DOHH2 (cell line): ENCODE measurements at regions not wholly inside any gene's neighbourhood (a gene's known extent, or its start where the extent isn't known, plus 50 kb on each side); places are given as distances from the start of the nearest gene placed in this dataset.

Experiments
- H3F3A ChIP-seq: fragments of 200-600 bp; sonication (generic), shearing (Covaris generic); 2 replicates; pipeline ENCODE4 v1.6.0; 2016; ENCODE audit warnings: antibody characterized with exemption, mild to moderate bottlenecking; ENCODE audit not compliant: control insufficient read depth, insufficient read depth
- H3K27ac ChIP-seq: fragments of 200-600 bp; sonication (generic); 2 replicates; pipeline ENCODE4 v1.5.1; 2014; ENCODE audit warnings: low read depth, mild to moderate bottlenecking, low read length, moderate library complexity
- H3K27me3 ChIP-seq: fragments of 200-600 bp; sonication (generic); 2 replicates; pipeline ENCODE4 v1.6.1; 2014; ENCODE audit warnings: mild to moderate bottlenecking, low read length, mixed read lengths; ENCODE audit not compliant: control insufficient read depth
- H3K36me3 ChIP-seq: fragments of 200-600 bp; sonication (generic); 2 replicates; pipeline ENCODE4 v1.6.1; 2014; ENCODE audit warnings: mild to moderate bottlenecking, low read length, moderate library complexity, mixed read lengths; ENCODE audit not compliant: control insufficient read depth
- H3K4me1 ChIP-seq: fragments of 200-600 bp; sonication (generic); 2 replicates; pipeline ENCODE4 v1.6.1; 2014; ENCODE audit warnings: mild to moderate bottlenecking, low read length, mixed read lengths; ENCODE audit not compliant: control insufficient read depth
- H3K4me2 ChIP-seq: fragments of 200-600 bp; sonication (generic); 2 replicates; pipeline ENCODE4 v1.6.0; 2014; ENCODE audit warnings: mild to moderate bottlenecking, low read length, moderate library complexity
- H3K4me3 ChIP-seq: fragments of 200-600 bp; sonication (generic); 2 replicates; pipeline ENCODE4 v1.5.1; 2014; ENCODE audit warnings: mild to moderate bottlenecking, low read length, mixed read lengths
- H3K79me2 ChIP-seq: fragments of 200-600 bp; sonication (generic); 2 replicates; pipeline ENCODE4 v1.6.1; 2014; ENCODE audit warnings: mild to moderate bottlenecking, low read length, mixed read lengths; ENCODE audit not compliant: control insufficient read depth
- H3K9me2 ChIP-seq: fragments of 200-600 bp; sonication (generic); replicated peaks from 2 replicates; pipeline ENCODE4 v1.6.1; 2014; ENCODE audit warnings: mild to moderate bottlenecking, low read length, mixed read lengths; ENCODE audit not compliant: control insufficient read depth
- H3K9me3 ChIP-seq: fragments of 200-600 bp; sonication (generic); 2 replicates; pipeline ENCODE4 v1.6.1; 2014; ENCODE audit warnings: antibody characterized with exemption, low read length, mixed read lengths; ENCODE audit not compliant: control insufficient read depth, insufficient read depth
- H4K20me1 ChIP-seq: fragments of 200-600 bp; sonication (generic); 2 replicates; pipeline ENCODE4 v1.6.0; 2014; ENCODE audit warnings: low read depth, mild to moderate bottlenecking, antibody characterized with exemption, low read length, moderate library complexity; ENCODE audit not compliant: control insufficient read depth, insufficient read depth
- CTCF ChIP-seq: fragments of 200-600 bp; sonication (generic); IDR thresholded peaks from one replicate; pipeline ENCODE4 v1.5.1; 2014; ENCODE audit warnings: antibody characterized with exemption, mild to moderate bottlenecking, low read depth, low read length; ENCODE audit not compliant: poor library complexity, severe bottlenecking
- EZH2phosphoT487 ChIP-seq: fragments of 200-600 bp; sonication (generic); IDR thresholded peaks from 2 replicates; pipeline ENCODE4 v1.6.1; 2017; ENCODE audit warnings: borderline replicate concordance, mild to moderate bottlenecking, antibody characterized with exemption, low read length, moderate library complexity, mixed read lengths

GRCh38 chr12:115722181-115722580 is 555.3 kb downstream of the MED13L start:
- H3K9me2 ChIP-seq, result no peaks in the 10 kb centered on the region
- no peaks in the 10 kb centered on the region for H3F3A ChIP-seq
- H4K20me1 ChIP-seq, result no peaks in the 10 kb centered on the region
- no peaks in the 10 kb centered on the region for H3K36me3 ChIP-seq
- H3K4me1 ChIP-seq, result no peaks in the 10 kb centered on the region
- H3K4me3 ChIP-seq, result no peak overlapping the region
- no peak overlapping the region for H3K27ac ChIP-seq
- no peaks in the 10 kb centered on the region for H3K27me3 ChIP-seq
- TF ChIP-seq EZH2phosphoT487 (no peak), CTCF (no peak)
- no peaks in the 10 kb centered on the region for H3K9me3 ChIP-seq
- no peaks in the 10 kb centered on the region for H3K79me2 ChIP-seq
- no peak overlapping the region for H3K4me2 ChIP-seq

- TF ChIP-seq CTCF (no peak), EZH2phosphoT487 (no peak)
- Histone ChIP-seq H3K27me3 (no peaks in the 10 kb centered on the region), H3K4me2 (no peak overlapping the region), H3K27ac (no peak overlapping the region), H3F3A (no peaks in the 10 kb centered on the region), H3K9me3 (no peaks in the 10 kb centered on the region), H3K79me2 (no peaks in the 10 kb centered on the region), H4K20me1 (no peaks in the 10 kb centered on the region), H3K4me1 (no peaks in the 10 kb centered on the region), H3K4me3 (no peak overlapping the region), H3K9me2 (no peaks in the 10 kb centered on the region), H3K36me3 (no peaks in the 10 kb centered on the region)
These were observed 560.9 kb downstream of the MED13L start for GRCh38 chr12:115716551-115716950.

GRCh38 chr12:115712676-115713075 is 564.8 kb downstream of the MED13L start:
- H3K9me3 ChIP-seq, result no peaks in the 10 kb centered on the region
- no peaks in the 10 kb centered on the region for H3K27me3 ChIP-seq
- no peak overlapping the region for H3K27ac ChIP-seq
- no peak overlapping the region for H3K4me2 ChIP-seq
- no peaks in the 10 kb centered on the region for H3K36me3 ChIP-seq
- no peaks in the 10 kb centered on the region for H3K79me2 ChIP-seq
- H4K20me1 ChIP-seq, result no peaks in the 10 kb centered on the region
- H3K9me2 ChIP-seq, result no peaks in the 10 kb centered on the region
- no peak for TF ChIP-seq EZH2phosphoT487
- no peak for TF ChIP-seq CTCF
- H3K4me3 ChIP-seq, result no peak overlapping the region
- H3K4me1 ChIP-seq, result no peaks in the 10 kb centered on the region
- H3F3A ChIP-seq, result no peaks in the 10 kb centered on the region

GRCh38 chr12:115710104-115710564 is 567.4 kb downstream of the MED13L start:
- Histone ChIP-seq H3K4me2 (no peak overlapping the region), H3K79me2 (no peaks in the 10 kb centered on the region), H3K4me1 (no peaks in the 10 kb centered on the region), H4K20me1 (no peaks in the 10 kb centered on the region), H3K9me2 (no peaks in the 10 kb centered on the region), H3K36me3 (no peaks in the 10 kb centered on the region), H3K4me3 (no peak overlapping the region), H3K27ac (no peak overlapping the region), H3F3A (no peaks in the 10 kb centered on the region), H3K9me3 (no peaks in the 10 kb centered on the region), H3K27me3 (no peaks in the 10 kb centered on the region)
- TF ChIP-seq EZH2phosphoT487, result no peak
- no peak for TF ChIP-seq CTCF
